Left hindlimb (tissue), 1 donor: ENCODE measurements at regions not wholly inside any gene's neighbourhood (a gene's known extent, or its start where the extent isn't known, plus 50 kb on each side); places are given as distances from the start of the nearest gene placed in this dataset.
"Not testable (repeated sequence)": the region's sequence is repeated elsewhere in the genome, so short reads cannot be mapped to it uniquely, and the experiment has no call there.

Experiments
- DNase-seq: peaks from one replicate; pipeline ENCODE4 v3.0.0-alpha.2; 2018

DNA sequence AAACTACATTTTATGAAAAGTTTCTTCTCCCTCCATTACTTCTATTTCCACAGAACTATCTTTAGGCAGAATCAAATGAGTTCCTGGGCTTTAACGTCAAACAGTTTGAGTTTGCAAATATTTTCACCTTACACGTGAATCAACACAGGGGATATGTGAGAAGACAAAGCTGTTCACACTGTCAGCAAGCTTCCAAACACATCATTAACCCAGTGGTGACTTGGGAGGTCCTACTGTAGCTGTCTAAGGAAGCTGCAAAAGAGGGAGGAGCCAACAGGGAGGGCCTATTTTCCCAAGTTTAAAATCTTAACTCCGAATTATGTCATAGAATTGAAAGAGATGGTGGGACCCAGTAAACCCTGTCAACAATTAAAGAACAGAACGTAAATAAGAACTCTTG is 337.8 kb upstream of the DNAJC19 start:
- DNase-seq: no peak

DNA sequence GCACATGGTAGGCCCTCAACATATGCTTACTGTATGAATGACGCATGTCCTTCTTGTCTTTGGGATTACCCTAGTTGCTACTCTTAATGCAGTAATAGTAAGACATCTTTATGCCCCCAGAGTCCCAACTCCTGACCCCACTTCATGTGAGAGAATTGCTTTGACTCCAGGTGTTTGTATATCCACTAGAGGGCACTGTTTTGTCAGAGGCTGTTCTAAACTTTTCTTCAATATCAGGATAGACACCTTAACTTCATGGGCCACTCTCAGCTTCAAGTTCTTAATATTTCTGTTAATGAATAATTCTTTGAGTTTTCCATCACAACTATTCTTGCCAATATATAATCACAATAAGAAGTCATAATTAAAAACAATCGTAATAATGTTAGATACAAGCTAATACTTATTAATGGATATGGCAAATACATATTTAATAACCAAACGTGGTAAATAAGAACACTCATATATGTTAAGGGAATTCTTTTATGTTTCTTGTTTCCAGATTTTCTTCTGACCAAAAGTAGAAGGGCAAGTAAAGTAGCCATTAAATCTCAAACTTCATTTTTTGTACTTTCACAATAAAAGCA is 337.2 kb upstream of the DNAJC19 start:
- no peak for DNase-seq

DNA sequence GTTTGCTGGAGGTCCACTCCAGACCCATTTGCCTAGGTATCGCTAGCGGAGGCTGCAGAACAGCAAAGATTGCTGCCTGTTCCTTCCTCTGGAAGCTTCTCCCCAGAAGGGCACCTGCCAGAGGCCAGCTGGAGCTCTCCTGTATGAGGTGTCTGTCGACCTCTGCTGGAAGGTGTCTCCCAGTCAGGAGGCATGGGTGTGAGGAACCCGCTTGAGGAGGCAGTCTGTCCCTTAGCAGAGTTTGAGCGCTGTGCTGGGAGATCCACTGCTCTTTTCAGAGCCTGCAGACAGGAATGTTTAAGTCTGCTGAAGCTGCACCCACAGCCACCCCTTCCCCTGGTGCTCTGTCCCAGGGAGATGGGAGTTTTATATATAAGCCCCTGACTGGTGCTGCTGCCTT is 335.0 kb upstream of the DNAJC19 start:
- DNase-seq: not testable (repeated sequence)

DNA sequence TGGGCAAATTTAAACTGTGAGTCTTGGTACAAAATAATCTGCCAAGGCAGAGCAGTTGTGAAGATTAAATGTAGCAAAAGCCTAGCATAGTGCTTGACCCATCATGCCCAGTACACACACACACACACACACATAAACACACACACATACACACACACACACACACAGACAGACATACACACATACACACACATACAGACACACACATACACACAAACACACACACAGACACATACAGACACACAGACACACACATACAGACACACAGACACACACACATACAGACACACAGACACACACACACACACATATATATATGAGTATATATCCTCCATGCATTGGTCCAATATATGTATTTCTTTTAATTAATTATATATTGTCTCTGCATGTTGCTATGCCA is 328.8 kb upstream of the DNAJC19 start:
- DNase-seq: no peak

GRCh38 chr3:181317508-181317907 is 328.0 kb upstream of the DNAJC19 start:
- DNase-seq: no peak

DNA sequence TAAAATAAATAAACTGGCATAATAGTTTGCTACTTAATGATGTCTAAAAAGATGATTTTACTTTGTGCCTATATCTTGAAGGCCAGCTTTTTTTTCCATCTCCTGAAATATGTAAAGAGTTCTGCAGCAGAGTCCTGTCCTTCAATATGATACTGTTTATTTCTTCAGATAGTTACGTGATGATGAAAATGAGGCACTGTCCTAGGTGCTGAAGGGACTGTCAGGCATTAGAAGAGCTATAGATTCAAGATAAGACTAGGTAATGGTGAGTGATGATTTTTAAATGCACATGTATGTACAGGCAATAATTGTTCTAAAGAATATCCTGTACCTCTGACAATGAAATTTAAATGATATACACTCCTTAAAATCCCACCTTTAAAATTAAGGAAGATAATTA is 326.9 kb upstream of the DNAJC19 start:
- no peak for DNase-seq

DNA sequence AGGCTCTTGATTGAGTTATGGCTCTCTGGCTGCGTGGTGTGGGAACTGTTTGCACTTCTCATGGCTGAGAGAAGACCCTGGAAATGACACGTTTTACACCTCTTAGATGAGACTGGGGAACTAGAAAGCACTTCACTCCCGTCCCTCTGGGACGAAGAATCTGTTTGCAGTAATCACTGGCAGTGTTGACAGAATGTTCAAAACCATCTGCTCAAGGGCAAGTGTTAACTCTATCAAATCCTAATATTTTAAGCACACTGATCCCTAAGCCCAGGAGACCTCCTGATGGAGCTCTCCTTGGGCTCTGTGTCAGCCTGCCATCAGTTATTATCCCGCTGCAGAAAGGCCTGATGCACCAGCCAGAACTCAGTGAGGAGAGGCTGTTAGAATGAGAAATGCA is 323.8 kb upstream of the DNAJC19 start:
- no peak for DNase-seq

DNA sequence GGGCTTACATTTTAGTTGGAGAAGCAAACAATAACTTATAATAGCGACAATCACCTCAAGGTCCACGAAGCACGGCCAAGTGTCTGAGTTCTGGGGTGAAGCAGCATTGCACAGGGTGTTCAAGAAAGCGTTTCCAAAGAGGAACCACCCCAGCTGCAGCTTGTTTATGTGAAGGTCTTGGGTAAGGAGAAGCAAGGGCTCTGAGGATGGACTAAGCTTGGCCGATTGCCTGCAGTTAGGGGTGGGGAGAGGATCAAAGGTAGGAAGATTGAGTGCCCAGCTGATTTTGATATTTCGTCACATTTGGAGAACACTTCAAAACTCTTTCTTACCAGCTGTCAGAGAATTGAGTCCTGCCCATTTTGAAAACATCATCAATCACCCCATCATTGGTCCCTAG is 321.6 kb upstream of the DNAJC19 start:
- DNase-seq: no peak

- DNase-seq: no peak
Observed at GRCh38 chr3:181302960-181303359, 313.4 kb upstream of the DNAJC19 start.

DNA sequence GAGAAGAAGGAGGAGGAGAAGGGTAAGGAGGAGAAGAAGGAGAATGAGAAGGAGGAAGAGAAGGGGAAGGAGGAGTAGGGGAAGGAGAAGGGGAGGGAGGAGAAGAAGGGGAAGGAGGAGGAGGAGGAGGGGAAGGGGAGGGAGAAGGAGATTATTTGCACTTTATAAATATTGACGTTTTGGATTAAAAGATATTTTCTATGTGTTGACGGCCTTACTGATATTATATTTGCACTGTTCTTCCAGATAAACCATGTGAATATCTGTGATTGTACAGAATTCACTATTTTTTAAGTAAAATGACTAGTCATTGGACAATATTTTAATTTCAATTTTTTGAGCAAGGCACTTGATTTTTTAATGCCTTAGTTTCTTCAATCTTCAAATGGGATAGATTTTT is 310.5 kb upstream of the DNAJC19 start:
- DNase-seq: no peak

GRCh38 chr3:181298421-181298820 is 308.9 kb upstream of the DNAJC19 start:
- DNase-seq: no peak

GRCh38 chr3:181292984-181293383 is 303.4 kb upstream of the DNAJC19 start:
- DNase-seq: no peak

GRCh38 chr3:181290941-181291340 is 301.4 kb upstream of the DNAJC19 start:
- DNase-seq: no peak

DNA sequence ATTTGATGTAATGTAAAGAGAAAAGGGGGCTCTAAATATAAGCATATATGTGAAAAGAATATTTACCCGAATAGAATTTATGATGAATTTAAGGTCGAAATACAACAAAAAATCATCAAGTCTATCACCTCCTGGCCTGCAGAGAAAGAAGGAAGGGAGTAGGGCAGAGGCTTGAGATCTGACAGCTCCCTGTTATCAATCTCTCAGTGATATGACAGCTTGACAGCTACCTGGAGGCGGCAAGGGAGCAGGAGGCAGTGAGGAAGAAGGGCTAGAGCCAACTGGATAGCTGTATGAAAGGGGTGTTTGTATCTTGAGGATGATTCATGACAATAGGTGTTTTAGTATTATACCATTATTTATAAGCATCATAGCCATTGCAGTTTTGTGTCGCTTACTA is 299.8 kb upstream of the DNAJC19 start:
- no peak for DNase-seq

DNA sequence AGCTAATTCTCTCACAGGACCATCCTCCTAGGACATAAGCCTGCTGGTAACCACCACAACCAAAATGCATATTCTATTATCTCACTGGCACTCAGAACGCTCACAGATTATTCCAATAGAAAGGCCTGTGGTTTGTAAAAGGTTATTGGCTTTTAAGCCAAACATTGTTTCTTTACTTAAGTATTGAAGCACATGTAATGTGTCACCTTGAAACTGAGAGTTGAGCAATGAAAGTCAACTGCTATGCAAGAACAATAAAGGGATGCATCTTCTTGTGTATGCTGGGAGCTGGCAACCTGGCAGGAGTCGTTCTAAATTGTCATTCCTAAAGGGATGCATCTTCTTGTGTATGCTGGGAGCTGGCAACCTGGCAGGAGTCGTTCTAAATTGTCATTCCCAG is 298.6 kb upstream of the DNAJC19 start:
- no peak for DNase-seq

DNA sequence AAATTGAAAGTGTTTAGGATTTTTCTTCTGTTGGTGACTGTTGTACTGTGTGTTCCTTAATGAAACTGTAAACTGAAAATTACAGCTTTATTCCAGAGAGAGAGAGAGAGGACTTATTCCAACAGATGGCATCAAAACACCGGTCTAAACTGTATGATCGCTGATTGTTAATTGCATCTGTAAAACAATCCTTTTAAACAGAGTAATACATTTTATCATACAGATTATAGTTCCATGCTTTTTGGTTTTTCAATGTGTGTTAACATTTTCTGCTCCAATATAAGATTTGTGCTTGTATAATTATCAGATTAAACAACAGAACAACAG is 289.7 kb upstream of the DNAJC19 start:
- no peak for DNase-seq

DNA sequence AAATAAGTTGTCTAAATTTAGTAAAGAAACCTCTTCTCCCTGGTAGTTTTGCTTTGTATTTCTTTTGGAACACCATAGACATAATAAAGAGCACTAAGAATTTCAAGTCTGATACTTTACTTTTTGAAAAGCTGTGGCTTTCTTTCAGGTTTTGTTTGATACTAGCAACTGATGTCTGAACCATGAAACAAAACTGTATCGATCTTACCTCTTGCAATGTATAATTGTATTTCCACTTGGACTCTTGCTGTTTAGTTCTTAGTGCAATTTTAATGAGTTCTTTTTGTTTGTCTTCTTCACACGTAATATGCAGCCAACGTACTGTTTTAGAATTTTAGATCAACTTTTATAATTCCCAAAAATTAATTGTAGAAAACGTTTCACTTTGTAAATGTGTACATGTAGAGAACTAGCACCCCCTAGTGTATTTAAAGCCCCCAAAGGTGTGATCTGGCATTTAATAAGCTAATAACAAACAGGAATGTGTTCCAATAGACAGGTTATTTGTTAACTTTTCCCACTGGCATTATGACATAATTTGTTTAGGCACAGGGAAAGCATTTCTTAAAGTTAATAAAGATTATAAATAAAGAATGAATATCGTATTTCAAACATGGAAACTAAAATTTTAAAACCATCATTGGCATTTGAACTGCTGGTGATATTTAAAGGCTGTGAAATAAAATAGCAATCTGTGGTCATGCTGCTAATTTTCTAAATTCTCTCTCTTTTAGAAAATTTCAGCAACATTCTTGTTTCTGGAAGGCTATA is 289.1 kb upstream of the DNAJC19 start:
- no peak for DNase-seq

- no peak for DNase-seq
Observed at GRCh38 chr3:181276358-181276896, 286.9 kb upstream of the DNAJC19 start.

DNA sequence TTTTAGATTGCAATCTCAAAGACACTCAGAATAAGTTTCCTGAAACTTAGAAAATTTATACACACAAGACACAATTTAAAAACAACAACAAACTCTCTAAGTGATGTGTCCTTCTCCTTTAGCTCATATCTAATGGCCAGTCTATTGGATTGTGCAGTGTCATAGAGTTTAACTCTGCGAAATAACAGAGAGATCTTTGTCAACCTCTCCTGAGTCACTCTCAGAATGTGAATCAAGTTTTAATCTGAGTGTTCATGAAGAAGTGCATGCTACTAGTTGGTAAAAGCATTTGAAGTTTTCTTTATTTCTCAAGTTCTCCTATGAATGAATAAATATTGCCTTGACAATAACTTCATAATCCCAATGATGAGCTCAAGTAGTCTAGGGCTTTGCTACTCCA is 284.5 kb upstream of the DNAJC19 start:
- no peak for DNase-seq

DNA sequence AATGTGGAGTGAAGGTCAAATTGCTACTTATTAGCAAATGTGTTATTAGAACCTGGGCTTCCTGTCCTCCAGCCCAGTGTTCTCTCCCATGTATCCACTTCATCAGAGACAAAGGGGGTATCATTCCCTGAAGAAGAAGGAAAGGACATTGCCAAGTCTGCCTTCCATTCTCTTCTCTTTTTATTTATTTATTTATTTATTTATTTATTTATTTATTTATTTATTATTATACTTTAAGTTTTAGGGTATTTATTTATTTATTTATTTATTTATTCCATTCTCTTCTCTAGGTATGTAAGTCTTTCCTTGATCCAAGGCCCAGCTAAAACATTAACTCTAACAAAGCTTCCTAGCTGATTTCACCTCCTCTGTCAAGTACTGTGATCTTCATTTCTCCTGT is 277.8 kb upstream of the DNAJC19 start:
- DNase-seq: no peak

DNA sequence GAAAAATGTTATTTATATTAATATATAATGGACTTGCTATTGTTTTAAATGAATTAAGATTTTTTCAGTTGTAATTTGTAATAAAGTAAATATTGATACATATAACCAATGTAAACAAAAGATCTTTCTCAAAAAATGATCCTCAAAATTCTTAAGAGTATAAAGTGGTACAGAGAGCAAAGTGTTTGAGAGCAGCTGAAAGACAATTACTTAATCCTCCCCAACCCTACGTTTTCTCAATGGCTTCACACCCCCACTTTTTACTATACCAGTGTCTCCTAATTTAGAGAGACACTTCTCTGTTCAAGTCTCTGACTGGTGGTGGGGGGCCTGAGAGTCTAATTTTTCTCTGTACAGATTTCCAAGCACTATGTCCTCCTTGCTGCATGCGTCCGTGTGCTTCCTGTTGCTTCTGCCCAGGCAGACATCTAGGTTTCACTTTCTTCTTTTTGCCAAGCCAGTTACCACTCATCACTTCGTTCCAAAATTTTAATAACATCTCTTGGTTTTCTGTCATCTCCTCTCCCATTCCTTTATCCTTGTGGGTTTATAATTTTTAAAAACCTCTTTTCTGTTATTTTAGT is 276.3 kb upstream of the DNAJC19 start:
- no peak for DNase-seq

- DNase-seq: no peak
Observed at GRCh38 chr3:181264486-181264885, 274.9 kb upstream of the DNAJC19 start.

DNA sequence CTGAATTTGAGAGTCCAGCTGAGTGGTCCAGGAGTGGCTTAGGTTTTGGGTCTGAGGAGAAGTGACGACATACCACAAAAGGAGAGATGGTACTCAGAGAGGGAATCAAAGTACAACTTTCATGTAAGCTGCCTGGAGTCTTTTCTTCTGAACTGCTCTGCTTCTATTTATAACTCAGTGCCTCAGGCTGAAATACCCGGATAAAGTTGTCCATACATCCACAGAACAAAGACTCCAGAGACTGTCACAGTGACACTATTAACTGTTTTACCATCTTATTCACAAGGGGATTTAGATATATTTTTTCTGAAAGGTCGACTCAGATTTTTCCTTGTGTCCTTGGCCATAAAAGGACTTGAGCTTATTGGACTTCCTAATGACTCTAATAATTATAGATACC is 264.3 kb upstream of the DNAJC19 start:
- no peak for DNase-seq

- no peak for DNase-seq
Observed at GRCh38 chr3:181252631-181253030, 263.1 kb upstream of the DNAJC19 start.

DNA sequence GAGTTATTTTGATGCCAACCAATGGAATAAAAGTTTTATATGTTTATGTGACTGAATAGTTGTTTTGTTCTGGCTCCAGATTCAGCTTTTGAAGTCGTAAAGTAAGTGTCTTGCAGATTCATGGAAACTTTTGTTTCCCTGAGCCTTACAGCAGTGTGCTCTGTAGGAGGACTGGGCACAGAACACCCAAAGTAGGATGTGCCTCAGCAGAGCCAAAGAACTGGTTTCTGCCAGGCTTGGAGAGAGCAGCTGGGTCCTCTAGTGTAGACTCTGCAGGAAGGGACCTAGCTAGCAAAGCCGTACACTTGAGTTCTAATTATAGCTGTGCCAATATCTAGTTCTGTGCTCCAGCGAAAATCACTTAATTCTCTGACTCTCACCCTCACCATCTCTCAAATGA is 261.2 kb upstream of the DNAJC19 start:
- DNase-seq: no peak
